Ovary (tissue), 1 donor: ENCODE measurements at regions not wholly inside any gene's neighbourhood (a gene's known extent, or its start where the extent isn't known, plus 50 kb on each side); places are given as distances from the start of the nearest gene placed in this dataset.

Experiments
- EP300 ChIP-seq: sonication (generic); formaldehyde crosslinking; IDR thresholded peaks from one replicate; pipeline ENCODE4 v1.6.1; 2017; ENCODE audit warnings: antibody characterized with exemption
- POLR2A ChIP-seq: fragments of 450-650 bp; IDR thresholded peaks from one replicate; pipeline ENCODE4 v1.6.1; 2017; ENCODE audit warnings: antibody characterized with exemption, mild to moderate bottlenecking, moderate library complexity

GRCh38 chr1:102529446-102529845 is 532.7 kb upstream of the OLFM3 start:
- TF ChIP-seq POLR2A (no peak), EP300 (no peak)
